ENCODE measurements at regions not wholly inside any gene's neighbourhood (a gene's known extent, or its start where the extent isn't known, plus 50 kb on each side); places are given as distances from the start of the nearest gene placed in this dataset.

- no peak overlapping the region for H3K4me3 ChIP-seq (ENCODE audit: low read length)
- TF ChIP-seq CTCF (IDR thresholded peaks at IDR 0.05; ENCODE audit: insufficient read depth, low read depth, low read length, missing control alignments) = no peak
- no peak for DNase-seq (ENCODE audit: low read depth)
Measured at GRCh38 chr4:124953486-124953885, 241.0 kb upstream of the ANKRD50 start.

- no peak for TF ChIP-seq CTCF (IDR thresholded peaks at IDR 0.05; ENCODE audit: insufficient read depth, low read depth, low read length, missing control alignments)
- DNase-seq (ENCODE audit: low read depth) = peak; percentile 79
- no peak overlapping the region for H3K4me3 ChIP-seq (ENCODE audit: low read length)
Measured at GRCh38 chr4:124953061-124953460, 240.5 kb upstream of the ANKRD50 start.

GRCh38 chr4:124952601-124953000, 240.1 kb upstream of the ANKRD50 start:
- no peak for DNase-seq (ENCODE audit: low read depth)
- H3K4me3 ChIP-seq (ENCODE audit: low read length) = no peak overlapping the region
- no peak for TF ChIP-seq CTCF (IDR thresholded peaks at IDR 0.05; ENCODE audit: insufficient read depth, low read depth, low read length, missing control alignments)

- no peak overlapping the region for H3K4me3 ChIP-seq (ENCODE audit: low read length)
- TF ChIP-seq CTCF (IDR thresholded peaks at IDR 0.05; ENCODE audit: insufficient read depth, low read depth, low read length, missing control alignments) = no peak
- no peak for DNase-seq (ENCODE audit: low read depth)
Measured at GRCh38 chr4:124948976-124949597, 236.6 kb upstream of the ANKRD50 start.

- TF ChIP-seq CTCF (IDR thresholded peaks at IDR 0.05; ENCODE audit: insufficient read depth, low read depth, low read length, missing control alignments) = no peak
- no peak overlapping the region for H3K4me3 ChIP-seq (ENCODE audit: low read length)
- DNase-seq (ENCODE audit: low read depth) = peak; percentile 27
Measured at GRCh38 chr4:124947622-124948265, 235.2 kb upstream of the ANKRD50 start.

GRCh38 chr4:124946696-124947095, 234.2 kb upstream of the ANKRD50 start:
- H3K4me3 ChIP-seq (ENCODE audit: low read length) = no peak overlapping the region
- no peak for TF ChIP-seq CTCF (IDR thresholded peaks at IDR 0.05; ENCODE audit: insufficient read depth, low read depth, low read length, missing control alignments)

GRCh38 chr4:124945422-124945821, 232.9 kb upstream of the ANKRD50 start:
- TF ChIP-seq CTCF (IDR thresholded peaks at IDR 0.05; ENCODE audit: insufficient read depth, low read depth, low read length, missing control alignments) = no peak
- no peak overlapping the region for H3K4me3 ChIP-seq (ENCODE audit: low read length)
- no peak for DNase-seq (ENCODE audit: low read depth)

More at GRCh38 chr4:124946696-124947095, 234.2 kb upstream of the ANKRD50 start:
- peak; percentile 55 for DNase-seq (ENCODE audit: low read depth)
